Colonic mucosa (tissue), 4 donors: ENCODE measurements at regions not wholly inside any gene's neighbourhood (a gene's known extent, or its start where the extent isn't known, plus 50 kb on each side); places are given as distances from the start of the nearest gene placed in this dataset.

Experiments used
- DNase-seq: peaks from one replicate; pipeline ENCODE4 v3.0.0-alpha.2; 2020
- H3K27ac ChIP-seq: fragments of 200-600 bp; one replicate; pipeline ENCODE4 v1.8.0; 2021
- H3K27me3 ChIP-seq: fragments of 200-600 bp; one replicate; pipeline ENCODE4 v1.8.0; 2021
- H3K36me3 ChIP-seq: fragments of 200-600 bp; one replicate; pipeline ENCODE4 v1.8.0; 2021
- H3K4me1 ChIP-seq: fragments of 200-600 bp; one replicate; pipeline ENCODE4 v1.8.0; 2021; ENCODE audit warnings: mild to moderate bottlenecking
- H3K4me3 ChIP-seq: fragments of 200-600 bp; one replicate; pipeline ENCODE4 v1.8.0; 2021
- H3K9ac ChIP-seq, 2 donors: one replicate each; pipeline ENCODE4 v1.7.0; 2013; ENCODE audit warnings: control low read depth in 2 of 2, low read depth in 2 of 2, low read length in 2 of 2
- H3K9me3 ChIP-seq: fragments of 200-600 bp; one replicate; pipeline ENCODE4 v1.8.0; 2021
- CTCF ChIP-seq: fragments of 200-600 bp; IDR thresholded peaks from one replicate; pipeline ENCODE4 v1.8.0; 2022; ENCODE audit warnings: antibody characterized with exemption, mild to moderate bottlenecking
- intact Hi-C: fragments of 100-400 bp; cut with DNase I; formaldehyde crosslinking; loops from one replicate; pipeline ENCODE4 v1.14.1; 2022
- donor health status: healthy.
- donor health status: DM: no; HTN: no; CAD: no.
- donor health status: DM: no; HTN: no; CAD: no.

GRCh38 chr2:175647058-175647457 is 355.0 kb downstream of the LNPK start:
- TF ChIP-seq CTCF = no peak
- intact Hi-C loops = no loop called here

GRCh38 chr2:175640655-175641054 is 361.4 kb downstream of the LNPK start:
- intact Hi-C loops = no loop called here
- peak; percentile 39 for DNase-seq
- H3K4me3 ChIP-seq = no peak overlapping the region
- peak overlapping the region; percentile 11 for H3K27ac ChIP-seq
- TF ChIP-seq CTCF = no peak
- no peaks in the 10 kb centered on the region for H3K4me1 ChIP-seq
- H3K9me3 ChIP-seq = no peaks in the 10 kb centered on the region
- no peak overlapping the region for H3K9ac ChIP-seq
- H3K27me3 ChIP-seq = no peaks in the 10 kb centered on the region
- no peaks in the 10 kb centered on the region for H3K36me3 ChIP-seq

More at GRCh38 chr2:175647058-175647457, 355.0 kb downstream of the LNPK start:
- Histone ChIP-seq H3K27me3 (no peaks in the 10 kb centered on the region), H3K9ac (no peak overlapping the region), H3K36me3 (no peaks in the 10 kb centered on the region), H3K27ac (no peak overlapping the region), H3K4me1 (no peaks in the 10 kb centered on the region), H3K9me3 (no peaks in the 10 kb centered on the region), H3K4me3 (no peak overlapping the region)
- DNase-seq = no peak

GRCh38 chr2:175633227-175633626 is 368.8 kb downstream of the LNPK start:
- intact Hi-C loops = no loop called here
- H3K27ac ChIP-seq = no peak overlapping the region
- no peak for TF ChIP-seq CTCF

GRCh38 chr2:175631245-175631623 is 370.8 kb downstream of the LNPK start:
- H3K9me3 ChIP-seq = no peaks in the 10 kb centered on the region
- intact Hi-C loops = no loop called here
- TF ChIP-seq CTCF = no peak
- DNase-seq = no peak
- H3K36me3 ChIP-seq = no peaks in the 10 kb centered on the region
- no peak overlapping the region for H3K9ac ChIP-seq
- H3K27me3 ChIP-seq = no peaks in the 10 kb centered on the region
- H3K4me1 ChIP-seq = no peaks in the 10 kb centered on the region
- no peak overlapping the region for H3K4me3 ChIP-seq
- H3K27ac ChIP-seq = peak overlapping the region; percentile 74

More at GRCh38 chr2:175633227-175633626, 368.8 kb downstream of the LNPK start:
- Histone ChIP-seq H3K4me3 (no peak overlapping the region), H3K9ac (no peak overlapping the region), H3K4me1 (no peaks in the 10 kb centered on the region), H3K9me3 (no peaks in the 10 kb centered on the region), H3K36me3 (no peaks in the 10 kb centered on the region), H3K27me3 (no peaks in the 10 kb centered on the region)
- DNase-seq = peak; percentile 29

GRCh38 chr2:175630280-175631244 is 371.5 kb downstream of the LNPK start:
- Histone ChIP-seq H3K4me3 (no peak overlapping the region), H3K27me3 (no peaks in the 10 kb centered on the region), H3K9me3 (no peaks in the 10 kb centered on the region), H3K27ac (peak overlapping the region; percentile 74), H3K4me1 (no peaks in the 10 kb centered on the region), H3K36me3 (no peaks in the 10 kb centered on the region), H3K9ac (no peak overlapping the region)
- no peak for TF ChIP-seq CTCF
- intact Hi-C loops = no loop called here
- peak; percentile 48 for DNase-seq
